Stomach (tissue), 8 donors: ENCODE measurements at regions not wholly inside any gene's neighbourhood (a gene's known extent, or its start where the extent isn't known, plus 50 kb on each side); places are given as distances from the start of the nearest gene placed in this dataset.

ENCODE experiments used
- DNase-seq, 2 donors: peaks; one replicate each; pipeline versions ENCODE4 v3.0.0 to v3.0.0-alpha.2; 2013 to 2019
- H3K27ac ChIP-seq, 5 donors: fragments of 200-600 bp in 4 of 5; sonication (generic) in 4 of 5; one replicate each; pipeline ENCODE4 v1.5.1; 2013 to 2019; ENCODE audit warnings: mild to moderate bottlenecking in 1 of 5, moderate library complexity in 1 of 5
- H3K27me3 ChIP-seq, 3 donors: fragments of 200-600 bp; sonication (generic); one replicate each; pipeline ENCODE4 v1.5.1; 2017 to 2019; ENCODE audit warnings: mixed run types in 1 of 3
- H3K36me3 ChIP-seq, 4 donors: fragments of 200-600 bp; sonication (generic); 1 replicate in 3 of 4; 2 replicates in 1 of 4; pipeline ENCODE4 v1.5.1; 2016 to 2019
- H3K4me1 ChIP-seq, 4 donors: fragments of 200-600 bp; sonication (generic); one replicate each; pipeline ENCODE4 v1.5.1; 2016 to 2019
- H3K4me3 ChIP-seq, 4 donors: fragments of 200-600 bp; sonication (generic) in 3 of 4; one replicate each; pipeline ENCODE4 v1.5.1; 2016 to 2019; ENCODE audit warnings: mild to moderate bottlenecking in 1 of 4
- H3K9me3 ChIP-seq, 4 donors: fragments of 200-600 bp; sonication (generic); one replicate each; pipeline ENCODE4 v1.5.1; 2016 to 2019
- EP300 ChIP-seq: sonication (generic); formaldehyde crosslinking; IDR thresholded peaks from one replicate; pipeline ENCODE4 v1.6.1; 2017; ENCODE audit warnings: antibody characterized with exemption
- POLR2A ChIP-seq, 4 donors: fragments of 450-650 bp; IDR thresholded peaks; one replicate each; pipeline ENCODE4 v1.6.1; 2016; ENCODE audit warnings: antibody characterized with exemption in 4 of 4, control low read depth in 2 of 4, mild to moderate bottlenecking in 1 of 4, moderate library complexity in 1 of 4
- POLR2AphosphoS5 ChIP-seq, 3 donors: sonication (generic); formaldehyde crosslinking; IDR thresholded peaks; one replicate each; pipeline ENCODE4 v1.6.1; 2016; ENCODE audit warnings: antibody characterized with exemption in 3 of 3
- WGBS, 5 donors: extraction: QIAGEN DNeasy Blood & Tissue Kit in 3 of 5; methylation state at CpG; one replicate each; pipeline versions ENCODE4 v1.1.5 to v1.1.7; 2013 to 2018; 5-methylcytosine and 5-hydroxymethylcytosine counted together
- intact Hi-C: fragments of 100-400 bp; cut with DNase I; formaldehyde crosslinking; loops from one replicate; pipeline ENCODE4 v1.15.1; 2023; ENCODE audit warnings: low total_unique reads
- TF ChIP-seq, protein P1 (sequence below), 7 experiments: fragments of 450-650 bp in 4 of 7; fragments of 200-600 bp in 3 of 7; sonication (generic) in 3 of 7; IDR thresholded peaks; one replicate each; pipeline ENCODE4 v1.5.1; 2016 to 2019; ENCODE audit warnings: antibody characterized with exemption in 7 of 7, control low read depth in 2 of 7, mild to moderate bottlenecking in 1 of 7
- donor health status: healthy with polysubstance abuse.
- donor health status: Bipolar disorder and iron deficiency.
- donor health status: healthy.

DNA sequence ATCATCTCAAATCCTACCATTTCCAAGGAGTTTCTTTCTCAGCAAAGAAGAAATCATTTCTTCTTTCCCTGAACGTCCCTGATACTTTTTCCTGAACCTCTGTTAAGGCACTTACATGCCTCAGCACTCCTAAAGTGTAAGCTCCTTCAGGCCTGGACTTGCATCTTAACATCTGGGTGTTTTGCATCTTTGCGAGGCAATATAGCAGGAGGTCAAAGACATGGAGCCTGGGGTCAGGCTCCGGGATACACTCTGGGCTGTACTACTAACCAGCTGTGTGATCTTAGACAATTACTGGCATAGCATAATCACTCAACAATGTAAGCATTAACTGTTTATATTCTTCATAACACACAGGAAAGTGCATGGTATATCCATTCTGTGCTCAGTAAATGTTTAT lies 275.5 kb upstream of the BOD1L1 start:
- Histone ChIP-seq H3K36me3 (no peaks in the 10 kb centered on the region), H3K4me1 (no peaks in the 10 kb centered on the region), H3K27ac (no peak overlapping the region), H3K9me3 (no peaks in the 10 kb centered on the region), H3K4me3 (no peak overlapping the region), H3K27me3 (no peaks in the 10 kb centered on the region)
- TF ChIP-seq EP300: no peak
- no peak for TF ChIP-seq POLR2A (IDR thresholded peaks at IDR 0.05)
- TF ChIP-seq, protein P1, sequence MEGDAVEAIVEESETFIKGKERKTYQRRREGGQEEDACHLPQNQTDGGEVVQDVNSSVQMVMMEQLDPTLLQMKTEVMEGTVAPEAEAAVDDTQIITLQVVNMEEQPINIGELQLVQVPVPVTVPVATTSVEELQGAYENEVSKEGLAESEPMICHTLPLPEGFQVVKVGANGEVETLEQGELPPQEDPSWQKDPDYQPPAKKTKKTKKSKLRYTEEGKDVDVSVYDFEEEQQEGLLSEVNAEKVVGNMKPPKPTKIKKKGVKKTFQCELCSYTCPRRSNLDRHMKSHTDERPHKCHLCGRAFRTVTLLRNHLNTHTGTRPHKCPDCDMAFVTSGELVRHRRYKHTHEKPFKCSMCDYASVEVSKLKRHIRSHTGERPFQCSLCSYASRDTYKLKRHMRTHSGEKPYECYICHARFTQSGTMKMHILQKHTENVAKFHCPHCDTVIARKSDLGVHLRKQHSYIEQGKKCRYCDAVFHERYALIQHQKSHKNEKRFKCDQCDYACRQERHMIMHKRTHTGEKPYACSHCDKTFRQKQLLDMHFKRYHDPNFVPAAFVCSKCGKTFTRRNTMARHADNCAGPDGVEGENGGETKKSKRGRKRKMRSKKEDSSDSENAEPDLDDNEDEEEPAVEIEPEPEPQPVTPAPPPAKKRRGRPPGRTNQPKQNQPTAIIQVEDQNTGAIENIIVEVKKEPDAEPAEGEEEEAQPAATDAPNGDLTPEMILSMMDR (IDR thresholded peaks at IDR 0.05): no peak
- no peak for TF ChIP-seq POLR2AphosphoS5 (IDR thresholded peaks at IDR 0.05)
- DNase-seq: no peak
- intact Hi-C loops: no loop called here
- WGBS, 5 donors: 56 to 67% (median 59%) methylated on average over 3 of the region's 3 CpGs

DNA sequence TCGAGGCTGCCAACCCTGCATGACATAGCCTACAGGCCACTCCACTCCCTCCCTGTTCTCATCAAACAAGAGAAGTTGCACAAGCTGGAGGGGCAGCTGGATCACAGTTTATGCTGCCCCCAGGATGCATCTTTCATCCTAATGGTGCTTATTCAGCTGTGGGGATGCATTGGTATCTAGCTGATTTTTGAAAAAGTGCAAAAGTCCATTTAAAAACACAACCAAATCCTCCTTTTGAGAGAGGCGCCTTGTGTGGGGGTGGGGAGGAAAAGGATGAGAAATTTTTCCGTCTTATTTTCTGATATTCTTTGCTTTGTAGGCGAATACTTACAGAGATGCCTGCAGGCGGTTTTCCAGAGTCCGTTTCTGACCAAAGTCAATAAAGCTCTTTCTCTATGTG lies 276.4 kb upstream of the BOD1L1 start:
- Histone ChIP-seq H3K9me3 (no peaks in the 10 kb centered on the region), H3K4me1 (no peaks in the 10 kb centered on the region), H3K4me3 (no peak overlapping the region), H3K36me3 (no peaks in the 10 kb centered on the region), H3K27ac (no peak overlapping the region), H3K27me3 (no peaks in the 10 kb centered on the region)
- DNase-seq: no peak
- TF ChIP-seq EP300 (no peak), POLR2A (IDR thresholded peaks at IDR 0.05) (no peak), POLR2AphosphoS5 (IDR thresholded peaks at IDR 0.05) (no peak)
- TF ChIP-seq, protein P1 (IDR thresholded peaks at IDR 0.05): no peak
- whole genome bisulfite sequencing, 5 donors: 62 to 80% (median 72%) methylated on average over 6 of the region's 6 CpGs
- intact Hi-C loops: no loop called here

DNA sequence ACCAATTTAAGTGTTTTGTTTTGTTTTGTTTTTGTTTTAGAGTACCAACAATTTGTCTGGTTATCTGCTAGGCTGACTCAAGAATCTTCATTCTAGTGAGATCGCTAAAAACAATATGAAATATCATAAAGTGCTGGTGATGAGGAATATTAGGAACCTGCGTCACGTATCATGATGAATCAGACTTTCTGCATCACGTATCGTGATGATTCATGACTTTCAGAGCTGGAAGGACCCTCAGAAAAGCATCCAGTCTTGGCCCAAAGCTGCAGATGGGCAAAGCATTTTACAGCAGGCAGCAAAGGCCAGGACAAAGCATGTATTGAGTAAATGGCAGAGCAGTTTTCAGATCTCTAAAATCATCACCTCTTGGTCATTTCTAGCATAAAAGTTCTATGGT lies 278.0 kb upstream of the BOD1L1 start:
- DNase-seq: no peak
- intact Hi-C loops: no loop called here
- Histone ChIP-seq H3K27me3 (no peaks in the 10 kb centered on the region), H3K9me3 (no peaks in the 10 kb centered on the region), H3K4me3 (no peak overlapping the region), H3K4me1 (no peaks in the 10 kb centered on the region), H3K27ac (no peak overlapping the region), H3K36me3 (no peaks in the 10 kb centered on the region)
- TF ChIP-seq EP300 (no peak), POLR2AphosphoS5 (IDR thresholded peaks at IDR 0.05) (no peak), POLR2A (IDR thresholded peaks at IDR 0.05) (no peak)
- TF ChIP-seq, protein P1 (IDR thresholded peaks at IDR 0.05): no peak
- 83 to 94% (median 92%) methylated on average over 5 of the region's 5 CpGs for WGBS, 5 donors

DNA sequence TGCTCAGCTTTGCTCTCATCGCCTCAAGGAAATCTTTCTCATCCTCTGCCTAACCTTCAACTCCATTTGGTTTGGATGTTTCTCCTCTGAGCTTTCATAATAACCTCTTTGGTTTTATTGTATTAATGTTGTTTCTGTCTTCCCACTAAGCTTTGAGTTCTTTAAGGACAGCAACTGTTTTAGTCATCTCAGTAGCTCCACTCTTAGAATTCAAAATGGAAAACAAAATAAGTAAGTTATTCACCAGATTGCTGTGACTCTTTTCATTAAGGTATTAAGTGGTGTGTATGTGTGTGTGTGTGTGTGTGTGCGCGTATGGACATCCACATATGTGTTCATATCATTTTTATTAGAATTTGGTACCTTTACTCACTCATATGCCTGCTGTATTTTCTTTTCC lies 279.2 kb upstream of the BOD1L1 start:
- 90 to 99% (median 95%) methylated on average over 3 of the region's 3 CpGs for WGBS, 5 donors
- intact Hi-C loops: no loop called here

More for the DNA sequence above, 279.2 kb upstream of the BOD1L1 start:
- no peak for DNase-seq
- Histone ChIP-seq H3K27me3 (no peaks in the 10 kb centered on the region), H3K27ac (no peak overlapping the region), H3K4me1 (no peaks in the 10 kb centered on the region), H3K9me3 (no peaks in the 10 kb centered on the region), H3K4me3 (no peak overlapping the region), H3K36me3 (no peaks in the 10 kb centered on the region)
- TF ChIP-seq, protein P1 (IDR thresholded peaks at IDR 0.05): no peak
- no peak for TF ChIP-seq EP300
- no peak for TF ChIP-seq POLR2A (IDR thresholded peaks at IDR 0.05)
- TF ChIP-seq POLR2AphosphoS5 (IDR thresholded peaks at IDR 0.05): no peak
